Caco-2 (cell line): ENCODE measurements at regions not wholly inside any gene's neighbourhood (a gene's known extent, or its start where the extent isn't known, plus 50 kb on each side); places are given as distances from the start of the nearest gene placed in this dataset.

Experiments
- BruUV-seq: library from RNA; stranded (reverse); fragments of 400-500 nt; replicated peaks from 2 replicates; lab custom pipeline; 2021; lab: Mats Ljungman, UMichigan
- CTCF ChIA-PET: fragments of 300-600 bp; sonication (Branson Sonifier 250); formaldehyde crosslinking; loops from one replicate; lab custom pipeline; 2022; ENCODE audit warnings: antibody characterized with exemption; lab: Charles Lee
- POLR2A ChIA-PET: fragments of 300-600 bp; sonication (Branson Sonifier 250); formaldehyde crosslinking; loops from one replicate; lab custom pipeline; 2022; ENCODE audit warnings: antibody characterized with exemption; lab: Charles Lee
- DNase-seq, 2 experiments: peaks; one replicate each; pipeline versions ENCODE4 v3.0.0 to v3.0.0-alpha.2; 2020 to 2022
- H3K27me3 ChIP-seq: replicated peaks from 2 replicates; pipeline ENCODE4 v1.6.0; 2011; ENCODE audit warnings: low read length; ENCODE audit not compliant: control insufficient read depth, insufficient read depth
- H3K36me3 ChIP-seq: 2 replicates; pipeline ENCODE4 v1.5.1; 2011; ENCODE audit warnings: low read length; ENCODE audit not compliant: control insufficient read depth, insufficient read depth
- H3K4me1 ChIP-seq: fragments of 250-450 bp; sonication (Bioruptor Pico); 2 replicates; pipeline ENCODE4 v1.5.1; 2020; ENCODE audit warnings: mild to moderate bottlenecking
- H3K4me3 ChIP-seq: 2 replicates; pipeline ENCODE4 v1.5.1; 2011; ENCODE audit warnings: low read depth, mild to moderate bottlenecking, control low read depth, low read length
- H3K9me3 ChIP-seq: fragments of 250-450 bp; sonication (Bioruptor Pico); 2 replicates; pipeline ENCODE4 v1.5.1; 2020; ENCODE audit warnings: mild to moderate bottlenecking, moderate library complexity
- H3K27ac Mint-ChIP-seq: one replicate; pipeline ENCODE4 v1.8.0; 2022; ENCODE audit warnings: mixed read lengths; ENCODE audit not compliant: unreplicated experiment
- H3K27me3 Mint-ChIP-seq: one replicate; pipeline ENCODE4 v1.8.0; 2022; ENCODE audit warnings: mixed read lengths; ENCODE audit not compliant: insufficient read depth, unreplicated experiment
- H3K36me3 Mint-ChIP-seq: one replicate; pipeline ENCODE4 v1.8.0; 2022; ENCODE audit warnings: mild to moderate bottlenecking, mixed read lengths; ENCODE audit not compliant: insufficient read depth, unreplicated experiment
- H3K4me1 Mint-ChIP-seq: one replicate; pipeline ENCODE4 v1.8.0; 2022; ENCODE audit warnings: low read depth, mixed read lengths; ENCODE audit not compliant: unreplicated experiment
- H3K4me3 Mint-ChIP-seq: one replicate; pipeline ENCODE4 v1.8.0; 2022; ENCODE audit warnings: mild to moderate bottlenecking, moderate library complexity, mixed read lengths; ENCODE audit not compliant: unreplicated experiment
- H3K9me3 Mint-ChIP-seq: one replicate; pipeline ENCODE4 v1.8.0; 2022; ENCODE audit warnings: mixed read lengths; ENCODE audit not compliant: unreplicated experiment
- CTCF ChIP-seq, 2 experiments: fragments of 200-600 bp in 1 of 2; IDR thresholded peaks; 1 replicate in 1 of 2; 2 replicates in 1 of 2; pipeline versions ENCODE4 v1.5.1 to v1.8.0; 2011 to 2022; ENCODE audit warnings: antibody characterized with exemption in 1 of 2, control low read depth in 1 of 2, inconsistent platforms in 1 of 2, low read depth in 1 of 2, low read length in 1 of 2, mild to moderate bottlenecking in 1 of 2, moderate library complexity in 1 of 2; ENCODE audit not compliant: insufficient read depth in 1 of 2, severe bottlenecking in 1 of 2, unreplicated experiment in 1 of 2
- intact Hi-C: fragments of 100-400 bp; cut with micrococcal nuclease; formaldehyde crosslinking; loops from one replicate; pipeline ENCODE4 v1.10.0; 2022; ENCODE audit not compliant: unreplicated experiment

- H3K36me3 Mint-ChIP-seq = no peaks in the 10 kb centered on the region
- no peak overlapping the region for H3K27ac Mint-ChIP-seq
- Histone ChIP-seq H3K36me3 (no peaks in the 10 kb centered on the region), H3K27me3 (no peaks in the 10 kb centered on the region), H3K4me3 (no peak overlapping the region), H3K9me3 (0 out of 2 replicates have a peak, but pooled peaks cover 7% of the 10 kb centered on the region), H3K4me1 (no peaks in the 10 kb centered on the region)
- intact Hi-C loops = no loop called here
- DNase-seq = no peak
- no peak overlapping the region for H3K4me3 Mint-ChIP-seq
- ChIA-PET CTCF (no interaction called here), POLR2A (no interaction called here)
- TF ChIP-seq CTCF (IDR thresholded peaks at IDR 0.05; ENCODE audit: insufficient read depth in 1 of 2, low read depth in 1 of 2, low read length in 1 of 2, severe bottlenecking in 1 of 2, unreplicated experiment in 1 of 2) = no peak
- peaks cover 21% of the 10 kb centered on the region for H3K9me3 Mint-ChIP-seq
- H3K27me3 Mint-ChIP-seq = no peaks in the 10 kb centered on the region
- H3K4me1 Mint-ChIP-seq = no peaks in the 10 kb centered on the region
- no TSS peak for BruUV-seq
Measured at GRCh38 chr11:15390857-15391256, 276.1 kb downstream of the INSC start.

GRCh38 chr11:15396778-15397177, 282.1 kb downstream of the INSC start:
- no peak overlapping the region for H3K4me3 ChIP-seq
- H3K4me1 ChIP-seq = no peaks in the 10 kb centered on the region
- ChIA-PET POLR2A (interaction anchor here (0.6 kb wide), 1 partner anchor 300 kb away, joined by 3 read pairs; no protein-coding TSS in a partner anchor), CTCF (no interaction called here)
- H3K9me3 Mint-ChIP-seq = peaks cover 26% of the 10 kb centered on the region
- no peak overlapping the region for H3K4me3 Mint-ChIP-seq
- H3K27me3 ChIP-seq = no peaks in the 10 kb centered on the region
- TF ChIP-seq CTCF (IDR thresholded peaks at IDR 0.05; ENCODE audit: insufficient read depth in 1 of 2, low read depth in 1 of 2, low read length in 1 of 2, severe bottlenecking in 1 of 2, unreplicated experiment in 1 of 2) = no peak
- peaks cover 15% of the 10 kb centered on the region; the same call in 1 of the 2 replicates for H3K9me3 ChIP-seq
- DNase-seq = no peak
- intact Hi-C loops = no loop called here
- no TSS peak for BruUV-seq
- no peaks in the 10 kb centered on the region for H3K36me3 Mint-ChIP-seq
- peaks cover 3% of the 10 kb centered on the region for H3K27me3 Mint-ChIP-seq
- H3K27ac Mint-ChIP-seq = no peak overlapping the region
- H3K4me1 Mint-ChIP-seq = no peaks in the 10 kb centered on the region
- no peaks in the 10 kb centered on the region for H3K36me3 ChIP-seq

GRCh38 chr11:15406851-15407351, 292.2 kb downstream of the INSC start:
- intact Hi-C loops = no loop called here
- TF ChIP-seq CTCF (IDR thresholded peaks at IDR 0.05; ENCODE audit: insufficient read depth in 1 of 2, low read depth in 1 of 2, low read length in 1 of 2, severe bottlenecking in 1 of 2, unreplicated experiment in 1 of 2) = no peak
- Mint-ChIP-seq H3K9me3 (no peaks in the 10 kb centered on the region), H3K36me3 (no peaks in the 10 kb centered on the region), H3K27me3 (peaks cover 11% of the 10 kb centered on the region), H3K27ac (no peak overlapping the region), H3K4me1 (no peaks in the 10 kb centered on the region), H3K4me3 (no peak overlapping the region)
- Histone ChIP-seq H3K36me3 (no peaks in the 10 kb centered on the region), H3K9me3 (no peaks in the 10 kb centered on the region), H3K27me3 (no peaks in the 10 kb centered on the region), H3K4me1 (no peaks in the 10 kb centered on the region), H3K4me3 (no peak overlapping the region)
- no TSS peak for BruUV-seq
- POLR2A ChIA-PET = no interaction called here
- DNase-seq = peak in 1 of 2 experiments; percentile 2
- CTCF ChIA-PET = no interaction called here
